ENCODE measurements at regions not wholly inside any gene's neighbourhood (a gene's known extent, or its start where the extent isn't known, plus 50 kb on each side); places are given as distances from the start of the nearest gene placed in this dataset.

DNA sequence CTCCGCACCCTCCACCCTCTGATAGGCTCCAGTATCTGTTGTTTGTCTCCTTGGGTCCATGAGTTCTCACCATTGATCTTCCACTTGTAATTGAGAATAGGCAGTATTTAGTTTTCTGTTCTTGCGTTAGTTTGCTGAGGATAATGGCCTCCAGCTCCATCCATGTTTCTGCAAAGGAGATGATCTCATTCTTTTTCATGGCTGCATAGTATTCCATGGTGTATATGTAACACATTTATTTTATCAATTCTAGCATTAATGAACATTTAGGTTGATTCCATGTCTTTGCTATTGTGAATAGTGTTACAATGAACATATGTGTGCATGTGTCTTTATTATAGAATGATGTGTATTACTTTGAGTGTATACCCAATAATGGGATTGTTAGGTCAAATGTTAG, 814.6 kb upstream of the FRG1 start:
- TF ChIP-seq, protein P1, sequence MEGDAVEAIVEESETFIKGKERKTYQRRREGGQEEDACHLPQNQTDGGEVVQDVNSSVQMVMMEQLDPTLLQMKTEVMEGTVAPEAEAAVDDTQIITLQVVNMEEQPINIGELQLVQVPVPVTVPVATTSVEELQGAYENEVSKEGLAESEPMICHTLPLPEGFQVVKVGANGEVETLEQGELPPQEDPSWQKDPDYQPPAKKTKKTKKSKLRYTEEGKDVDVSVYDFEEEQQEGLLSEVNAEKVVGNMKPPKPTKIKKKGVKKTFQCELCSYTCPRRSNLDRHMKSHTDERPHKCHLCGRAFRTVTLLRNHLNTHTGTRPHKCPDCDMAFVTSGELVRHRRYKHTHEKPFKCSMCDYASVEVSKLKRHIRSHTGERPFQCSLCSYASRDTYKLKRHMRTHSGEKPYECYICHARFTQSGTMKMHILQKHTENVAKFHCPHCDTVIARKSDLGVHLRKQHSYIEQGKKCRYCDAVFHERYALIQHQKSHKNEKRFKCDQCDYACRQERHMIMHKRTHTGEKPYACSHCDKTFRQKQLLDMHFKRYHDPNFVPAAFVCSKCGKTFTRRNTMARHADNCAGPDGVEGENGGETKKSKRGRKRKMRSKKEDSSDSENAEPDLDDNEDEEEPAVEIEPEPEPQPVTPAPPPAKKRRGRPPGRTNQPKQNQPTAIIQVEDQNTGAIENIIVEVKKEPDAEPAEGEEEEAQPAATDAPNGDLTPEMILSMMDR (IDR thresholded peaks at IDR 0.05; ENCODE audit: control insufficient read depth, extremely low read depth, insufficient read depth): no peak
- no peak for DNase-seq (ENCODE audit: low read depth)
- H3K4me3 ChIP-seq (ENCODE audit: low read depth, low read length): no peak overlapping the region

DNA sequence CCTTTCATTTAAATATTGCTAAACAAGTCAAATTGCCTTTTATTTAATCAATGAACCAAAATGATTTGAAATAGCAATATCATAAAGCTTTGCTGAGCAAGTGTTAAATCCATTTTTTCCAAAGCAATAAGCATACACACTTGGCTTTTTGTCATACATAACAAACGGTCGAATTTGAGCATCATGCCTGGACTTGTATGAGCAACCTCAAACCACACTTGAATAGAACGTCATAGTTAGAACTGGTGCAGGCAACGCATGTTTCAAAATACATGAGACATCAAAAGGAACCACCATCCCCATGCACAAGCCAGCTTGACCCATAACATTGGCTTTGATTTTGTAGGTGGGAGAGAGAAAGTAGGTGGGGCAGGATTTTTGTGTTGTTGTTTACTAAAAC, 812.3 kb upstream of the FRG1 start:
- no peak overlapping the region for H3K4me3 ChIP-seq (ENCODE audit: low read depth, low read length)

DNA sequence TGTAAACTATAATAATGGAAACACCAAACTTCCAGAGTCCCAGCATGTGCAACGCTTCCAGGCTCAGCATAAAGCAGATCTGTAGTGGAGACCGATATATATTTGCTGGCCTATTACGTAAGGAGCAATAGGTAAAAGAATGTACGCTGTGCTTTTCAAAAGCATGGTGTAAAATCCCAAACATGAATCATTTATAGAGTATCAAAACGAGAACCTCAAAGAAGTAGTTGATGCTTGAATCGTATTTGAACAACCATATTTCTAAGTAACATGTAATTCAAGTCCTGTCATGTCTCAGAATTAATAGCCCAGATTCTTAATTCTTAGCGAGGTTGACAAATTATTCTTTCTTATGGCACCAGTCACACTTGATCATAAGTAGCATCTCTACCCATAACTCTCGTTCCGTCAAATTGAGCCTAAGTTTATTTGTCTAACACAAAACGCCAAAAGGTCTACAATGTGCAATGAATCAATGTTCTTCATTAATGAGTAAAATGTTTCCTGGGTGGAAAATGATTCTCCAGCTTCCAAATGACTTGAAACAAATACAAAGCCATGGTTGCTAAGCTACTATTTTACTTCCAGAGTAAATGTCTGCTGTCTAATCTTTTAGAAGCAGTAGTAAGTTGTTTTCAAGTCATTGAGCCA, 811.5 kb upstream of the FRG1 start:
- TF ChIP-seq, protein P1 (IDR thresholded peaks at IDR 0.05; ENCODE audit: control insufficient read depth, extremely low read depth, insufficient read depth): no peak
- DNase-seq (ENCODE audit: low read depth): no peak
- no peak overlapping the region for H3K4me3 ChIP-seq (ENCODE audit: low read depth, low read length)

More for the DNA sequence above, 812.3 kb upstream of the FRG1 start:
- DNase-seq (ENCODE audit: low read depth): no peak
- TF ChIP-seq, protein P1 (IDR thresholded peaks at IDR 0.05; ENCODE audit: control insufficient read depth, extremely low read depth, insufficient read depth): no peak

DNA sequence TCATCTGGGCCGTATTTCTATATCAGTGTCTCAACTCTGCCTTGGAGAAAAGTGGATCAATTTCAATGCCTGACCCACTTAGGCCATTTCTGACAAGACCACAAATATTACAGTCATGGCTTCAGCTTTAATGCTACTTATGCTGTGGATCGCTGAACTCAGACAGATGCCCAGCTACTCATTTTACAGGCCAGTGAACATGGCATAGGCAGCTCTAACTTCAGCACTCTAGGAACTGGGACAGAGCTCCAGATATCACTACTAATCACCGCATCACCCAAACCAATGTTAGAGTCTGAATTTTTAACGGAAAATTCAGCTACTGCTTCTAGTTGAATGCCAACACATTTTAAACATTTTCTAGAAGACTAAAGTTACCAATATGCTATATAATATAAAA, 809.6 kb upstream of the FRG1 start:
- DNase-seq (ENCODE audit: low read depth): no peak
- H3K4me3 ChIP-seq (ENCODE audit: low read depth, low read length): no peak overlapping the region
- TF ChIP-seq, protein P1 (IDR thresholded peaks at IDR 0.05; ENCODE audit: control insufficient read depth, extremely low read depth, insufficient read depth): no peak

DNA sequence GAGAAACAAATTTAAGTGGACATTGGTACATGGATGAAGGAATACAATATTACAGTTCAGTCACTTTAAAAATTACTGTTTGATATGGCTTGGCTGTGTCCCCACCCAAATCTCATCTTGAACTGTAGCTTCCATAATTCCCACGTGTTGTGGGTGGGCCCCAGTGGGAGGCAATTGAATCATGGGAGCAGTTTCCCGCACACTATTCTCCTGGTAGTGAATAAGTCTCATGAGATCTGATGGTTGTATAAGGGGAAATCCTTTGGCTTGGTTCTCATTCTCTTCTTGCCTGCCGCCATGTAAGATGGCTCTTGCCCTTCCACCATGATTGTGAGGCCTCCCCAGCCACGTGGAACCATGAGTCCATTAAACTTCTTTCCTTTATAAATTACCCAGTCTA, 804.2 kb upstream of the FRG1 start:
- TF ChIP-seq, protein P1 (IDR thresholded peaks at IDR 0.05; ENCODE audit: control insufficient read depth, extremely low read depth, insufficient read depth): no peak
- no peak for DNase-seq (ENCODE audit: low read depth)
- no peak overlapping the region for H3K4me3 ChIP-seq (ENCODE audit: low read depth, low read length)

DNA sequence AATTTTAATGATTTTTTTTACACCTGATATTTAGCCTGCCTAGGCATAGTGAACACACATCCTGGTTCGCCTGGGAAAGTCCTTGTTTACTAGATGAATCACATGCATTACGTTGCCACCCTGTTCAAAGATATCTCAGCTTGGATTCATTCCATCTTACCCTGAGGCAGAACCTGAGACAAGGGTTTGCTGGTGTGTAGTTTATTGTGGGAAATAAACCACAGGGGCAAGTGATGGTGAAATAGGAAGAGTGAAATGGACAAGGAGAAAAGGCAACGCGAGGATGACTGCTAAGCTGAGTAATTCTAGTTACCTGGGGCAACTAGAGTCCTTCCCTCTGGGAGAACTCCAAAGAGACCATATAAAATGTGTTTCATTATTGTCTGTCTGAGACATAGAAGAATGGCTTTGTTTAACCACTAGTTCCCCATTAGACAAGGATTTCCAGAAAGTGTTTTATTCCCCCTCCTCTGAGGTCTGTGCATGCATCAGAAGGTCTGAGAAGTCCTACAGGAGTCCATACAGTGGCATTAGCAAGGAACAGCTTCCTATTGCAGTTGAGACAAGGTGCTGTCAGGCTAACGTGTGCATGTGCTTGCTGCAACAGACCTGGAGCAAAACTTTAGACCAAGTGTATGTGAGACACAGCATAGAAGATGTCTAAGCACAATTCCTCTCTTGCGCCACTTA, 797.3 kb upstream of the FRG1 start:
- peak; percentile 65 for DNase-seq (ENCODE audit: low read depth)
- H3K4me3 ChIP-seq (ENCODE audit: low read depth, low read length): no peak overlapping the region
- TF ChIP-seq, protein P1 (IDR thresholded peaks at IDR 0.05; ENCODE audit: control insufficient read depth, extremely low read depth, insufficient read depth): no peak
